Peyer's patch (tissue), 4 donors: ENCODE measurements at regions not wholly inside any gene's neighbourhood (a gene's known extent, or its start where the extent isn't known, plus 50 kb on each side); places are given as distances from the start of the nearest gene placed in this dataset.
A peak's percentile ranks its signal among the peaks of the same experiment; 100 is the strongest.

Experiments used
- DNase-seq, 3 donors: peaks; one replicate each; pipeline ENCODE4 v3.0.0-alpha.2; 2017 to 2019
- H3K27ac ChIP-seq, 4 donors: fragments of 200-600 bp; sonication (generic); one replicate each; pipeline ENCODE4 v1.5.1; 2016 to 2019
- H3K27me3 ChIP-seq, 2 donors: fragments of 200-600 bp; sonication (generic); one replicate each; pipeline ENCODE4 v1.5.1; 2019
- H3K36me3 ChIP-seq, 3 donors: fragments of 200-600 bp; sonication (generic); one replicate each; pipeline ENCODE4 v1.5.1; 2016 to 2019
- H3K4me1 ChIP-seq, 4 donors: fragments of 200-600 bp; sonication (generic); one replicate each; pipeline ENCODE4 v1.5.1; 2016 to 2019
- H3K4me3 ChIP-seq, 4 donors: fragments of 200-600 bp; sonication (generic); 1 replicate in 3 of 4; 2 replicates in 1 of 4; pipeline ENCODE4 v1.5.1; 2016 to 2019; ENCODE audit warnings: mild to moderate bottlenecking in 1 of 4
- H3K9me3 ChIP-seq, 4 donors: fragments of 200-600 bp; sonication (generic); one replicate each; pipeline ENCODE4 v1.5.1; 2016 to 2019; ENCODE audit warnings: mild to moderate bottlenecking in 1 of 4
- CTCF ChIP-seq, 6 experiments: fragments of 450-650 bp in 4 of 6; fragments of 200-600 bp in 2 of 6; sonication (generic) in 1 of 6; IDR thresholded peaks; one replicate each; pipeline ENCODE4 v1.5.1; 2017 to 2019; ENCODE audit warnings: antibody characterized with exemption in 6 of 6, mild to moderate bottlenecking in 3 of 6, moderate library complexity in 1 of 6
- POLR2A ChIP-seq, 2 donors: fragments of 450-650 bp; IDR thresholded peaks; one replicate each; pipeline ENCODE4 v1.5.1; 2017; ENCODE audit warnings: antibody characterized with exemption in 2 of 2, mild to moderate bottlenecking in 2 of 2, moderate library complexity in 2 of 2

- peaks cover 0 to 14% (median 0%) of the 10 kb centered on the region in 4 donors for H3K4me1 ChIP-seq
- peak in 1 of 3 donors; percentile 32 for DNase-seq
- H3K4me3 ChIP-seq = no peak overlapping the region
- no peaks in the 10 kb centered on the region for H3K27me3 ChIP-seq
- no peaks in the 10 kb centered on the region for H3K36me3 ChIP-seq
- no peak overlapping the region for H3K27ac ChIP-seq
- H3K9me3 ChIP-seq = no peaks in the 10 kb centered on the region
- TF ChIP-seq POLR2A (IDR thresholded peaks at IDR 0.05) (no peak), CTCF (IDR thresholded peaks at IDR 0.05) (no peak)
Observed at GRCh38 chr7:85074-85882, 107.1 kb upstream of the FAM20C start.

- peaks cover 0 to 14% (median 0%) of the 10 kb centered on the region in 4 donors for H3K4me1 ChIP-seq
- H3K27me3 ChIP-seq = no peaks in the 10 kb centered on the region
- H3K27ac ChIP-seq = no peak overlapping the region
- H3K36me3 ChIP-seq = no peaks in the 10 kb centered on the region
- no peak overlapping the region for H3K4me3 ChIP-seq
- H3K9me3 ChIP-seq = no peaks in the 10 kb centered on the region
- no peak for TF ChIP-seq CTCF (IDR thresholded peaks at IDR 0.05)
- peak in 1 of 3 donors; percentile 26 for DNase-seq
Observed at GRCh38 chr7:85883-86515, 106.4 kb upstream of the FAM20C start.

- H3K9me3 ChIP-seq = no peaks in the 10 kb centered on the region
- no peaks in the 10 kb centered on the region for H3K36me3 ChIP-seq
- H3K27me3 ChIP-seq = no peaks in the 10 kb centered on the region
- TF ChIP-seq POLR2A (IDR thresholded peaks at IDR 0.05) = no peak
- TF ChIP-seq CTCF (IDR thresholded peaks at IDR 0.05) = no peak
- H3K4me3 ChIP-seq = no peak overlapping the region
- H3K27ac ChIP-seq = no peak overlapping the region
- peaks cover 0 to 14% (median 0%) of the 10 kb centered on the region in 4 donors for H3K4me1 ChIP-seq
- DNase-seq = peak in 1 of 3 donors; percentile 33
Observed at GRCh38 chr7:86629-87028, 105.7 kb upstream of the FAM20C start.

GRCh38 chr7:87047-87446, 105.3 kb upstream of the FAM20C start:
- H3K36me3 ChIP-seq = no peaks in the 10 kb centered on the region
- H3K9me3 ChIP-seq = no peaks in the 10 kb centered on the region
- DNase-seq = peak in 1 of 3 donors; percentile 28
- no peak overlapping the region for H3K27ac ChIP-seq
- peaks cover 0 to 14% (median 0%) of the 10 kb centered on the region in 4 donors for H3K4me1 ChIP-seq
- H3K4me3 ChIP-seq = no peak overlapping the region
- no peak for TF ChIP-seq POLR2A (IDR thresholded peaks at IDR 0.05)
- TF ChIP-seq CTCF (IDR thresholded peaks at IDR 0.05) = no peak
- no peaks in the 10 kb centered on the region for H3K27me3 ChIP-seq

GRCh38 chr7:87671-88070, 104.7 kb upstream of the FAM20C start:
- H3K9me3 ChIP-seq = no peaks in the 10 kb centered on the region
- H3K27ac ChIP-seq = no peak overlapping the region
- no peak for TF ChIP-seq POLR2A (IDR thresholded peaks at IDR 0.05)
- no peak for TF ChIP-seq CTCF (IDR thresholded peaks at IDR 0.05)
- H3K36me3 ChIP-seq = no peaks in the 10 kb centered on the region
- peaks cover 0 to 14% (median 0%) of the 10 kb centered on the region in 4 donors for H3K4me1 ChIP-seq
- H3K4me3 ChIP-seq = no peak overlapping the region
- H3K27me3 ChIP-seq = no peaks in the 10 kb centered on the region
- DNase-seq = peak in 1 of 3 donors; percentile 28
